HepG2 (cell line): ENCODE measurements at regions not wholly inside any gene's neighbourhood (a gene's known extent, or its start where the extent isn't known, plus 50 kb on each side); places are given as distances from the start of the nearest gene placed in this dataset.

Experiments used
- BHLHE40 ChIP-seq: IDR thresholded peaks from 2 replicates; pipeline ENCODE4 v1.6.1; 2011; ENCODE audit warnings: low read length, improper control_type of control experiment
- HDAC1 ChIP-seq: sonication (generic); formaldehyde crosslinking; IDR thresholded peaks from 2 replicates; pipeline ENCODE4 v1.5.1; 2020; ENCODE audit warnings: mild to moderate bottlenecking, missing genetic modification reagents
- LCORL ChIP-seq, 2 experiments: fragments of 450-650 bp in 1 of 2; sonication (generic) in 1 of 2; formaldehyde crosslinking in 1 of 2; IDR thresholded peaks; 2 replicates each; pipeline versions ENCODE4 v1.5.0 to v1.6.1; 2017 to 2020; ENCODE audit warnings: antibody characterized with exemption in 1 of 2, missing genetic modification reagents in 1 of 2
- MYC ChIP-seq: sonication (generic); formaldehyde crosslinking; IDR thresholded peaks from 2 replicates; pipeline ENCODE4 v1.9.0; 2021; ENCODE audit warnings: missing genetic modification reagents, borderline replicate concordance
- POLR2A ChIP-seq, 2 experiments: IDR thresholded peaks; 2 replicates each; pipeline ENCODE4 v1.6.1; 2011; ENCODE audit warnings: low read depth in 2 of 2, low read length in 2 of 2, mild to moderate bottlenecking in 1 of 2, moderate library complexity in 1 of 2; ENCODE audit not compliant: insufficient read depth in 1 of 2
- TF ChIP-seq, protein P1 (sequence below): sonication (generic); formaldehyde crosslinking; IDR thresholded peaks from 2 replicates; pipeline ENCODE4 v1.4.0; 2020; ENCODE audit warnings: missing genetic modification reagents, borderline replicate concordance
- TF ChIP-seq, protein P2 (sequence below): IDR thresholded peaks from 2 replicates; pipeline ENCODE4 v1.6.1; 2016; ENCODE audit warnings: low read depth, control low read depth
- TF ChIP-seq, protein P3 (sequence below): sonication (generic); formaldehyde crosslinking; IDR thresholded peaks from 2 replicates; pipeline ENCODE4 v1.4.0; 2020; ENCODE audit warnings: mild to moderate bottlenecking, missing genetic modification reagents
- TF ChIP-seq, protein P4 (sequence below): sonication (generic); formaldehyde crosslinking; IDR thresholded peaks from 2 replicates; pipeline ENCODE4 v1.5.0; 2020; ENCODE audit warnings: mild to moderate bottlenecking, missing genetic modification reagents, moderate library complexity

DNA sequence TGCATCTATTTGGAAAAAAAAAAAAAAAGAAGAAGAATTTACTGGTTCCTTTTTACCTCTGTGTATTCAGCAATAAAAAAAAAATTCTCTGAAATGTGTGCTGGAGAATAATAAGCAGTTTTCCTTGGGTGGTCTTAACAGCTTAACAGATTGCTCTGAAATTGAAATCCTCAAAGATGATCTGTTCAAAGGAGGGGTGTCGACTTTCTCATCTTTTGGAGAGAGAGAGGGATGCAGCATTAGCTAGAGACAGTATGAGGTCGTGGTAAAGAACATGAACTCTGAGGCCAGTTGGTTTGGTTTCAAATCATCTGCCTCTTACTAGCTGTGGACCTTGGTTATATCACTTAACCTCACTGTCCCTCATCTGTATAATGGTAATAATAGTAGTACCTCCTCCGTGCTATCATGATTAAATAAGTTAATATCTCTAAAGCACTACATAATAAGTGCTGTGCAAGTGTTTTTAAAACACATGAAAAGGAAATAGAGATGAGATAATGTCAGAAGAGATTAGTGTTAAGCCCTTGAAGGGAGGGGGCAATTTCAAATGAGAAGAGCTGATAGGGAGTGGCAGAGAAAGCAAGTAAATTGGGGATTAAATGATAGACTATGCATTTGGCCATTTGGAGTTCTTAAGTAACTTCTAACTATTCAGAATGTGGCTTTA lies 109.9 kb upstream of the LIMCH1 start:
- TF ChIP-seq MYC (CRISPR knock-in tag) (no peak), HDAC1 (CRISPR knock-in tag) (no peak), LCORL (IDR thresholded peaks at IDR 0.05) (no peak), LCORL (CRISPR knock-in tag; IDR thresholded peaks at IDR 0.05) (no peak), BHLHE40 (no peak), POLR2A (IDR thresholded peaks at IDR 0.05; ENCODE audit: insufficient read depth in 1 of 2, low read depth in 2 of 2, low read length in 2 of 2) (no peak)
- TF ChIP-seq, protein P1, sequence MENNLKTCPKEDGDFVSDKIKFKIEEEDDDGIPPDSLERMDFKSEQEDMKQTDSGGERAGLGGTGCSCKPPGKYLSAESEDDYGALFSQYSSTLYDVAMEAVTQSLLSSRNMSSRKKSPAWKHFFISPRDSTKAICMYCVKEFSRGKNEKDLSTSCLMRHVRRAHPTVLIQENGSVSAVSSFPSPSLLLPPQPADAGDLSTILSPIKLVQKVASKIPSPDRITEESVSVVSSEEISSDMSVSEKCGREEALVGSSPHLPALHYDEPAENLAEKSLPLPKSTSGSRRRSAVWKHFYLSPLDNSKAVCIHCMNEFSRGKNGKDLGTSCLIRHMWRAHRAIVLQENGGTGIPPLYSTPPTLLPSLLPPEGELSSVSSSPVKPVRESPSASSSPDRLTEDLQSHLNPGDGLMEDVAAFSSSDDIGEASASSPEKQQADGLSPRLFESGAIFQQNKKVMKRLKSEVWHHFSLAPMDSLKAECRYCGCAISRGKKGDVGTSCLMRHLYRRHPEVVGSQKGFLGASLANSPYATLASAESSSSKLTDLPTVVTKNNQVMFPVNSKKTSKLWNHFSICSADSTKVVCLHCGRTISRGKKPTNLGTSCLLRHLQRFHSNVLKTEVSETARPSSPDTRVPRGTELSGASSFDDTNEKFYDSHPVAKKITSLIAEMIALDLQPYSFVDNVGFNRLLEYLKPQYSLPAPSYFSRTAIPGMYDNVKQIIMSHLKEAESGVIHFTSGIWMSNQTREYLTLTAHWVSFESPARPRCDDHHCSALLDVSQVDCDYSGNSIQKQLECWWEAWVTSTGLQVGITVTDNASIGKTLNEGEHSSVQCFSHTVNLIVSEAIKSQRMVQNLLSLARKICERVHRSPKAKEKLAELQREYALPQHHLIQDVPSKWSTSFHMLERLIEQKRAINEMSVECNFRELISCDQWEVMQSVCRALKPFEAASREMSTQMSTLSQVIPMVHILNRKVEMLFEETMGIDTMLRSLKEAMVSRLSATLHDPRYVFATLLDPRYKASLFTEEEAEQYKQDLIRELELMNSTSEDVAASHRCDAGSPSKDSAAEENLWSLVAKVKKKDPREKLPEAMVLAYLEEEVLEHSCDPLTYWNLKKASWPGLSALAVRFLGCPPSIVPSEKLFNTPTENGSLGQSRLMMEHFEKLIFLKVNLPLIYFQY (CRISPR knock-in tag): no peak
- TF ChIP-seq, protein P2, sequence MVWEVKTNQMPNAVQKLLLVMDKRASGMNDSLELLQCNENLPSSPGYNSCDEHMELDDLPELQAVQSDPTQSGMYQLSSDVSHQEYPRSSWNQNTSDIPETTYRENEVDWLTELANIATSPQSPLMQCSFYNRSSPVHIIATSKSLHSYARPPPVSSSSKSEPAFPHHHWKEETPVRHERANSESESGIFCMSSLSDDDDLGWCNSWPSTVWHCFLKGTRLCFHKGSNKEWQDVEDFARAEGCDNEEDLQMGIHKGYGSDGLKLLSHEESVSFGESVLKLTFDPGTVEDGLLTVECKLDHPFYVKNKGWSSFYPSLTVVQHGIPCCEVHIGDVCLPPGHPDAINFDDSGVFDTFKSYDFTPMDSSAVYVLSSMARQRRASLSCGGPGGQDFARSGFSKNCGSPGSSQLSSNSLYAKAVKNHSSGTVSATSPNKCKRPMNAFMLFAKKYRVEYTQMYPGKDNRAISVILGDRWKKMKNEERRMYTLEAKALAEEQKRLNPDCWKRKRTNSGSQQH (CRISPR knock-in tag): no peak
- TF ChIP-seq, protein P3, sequence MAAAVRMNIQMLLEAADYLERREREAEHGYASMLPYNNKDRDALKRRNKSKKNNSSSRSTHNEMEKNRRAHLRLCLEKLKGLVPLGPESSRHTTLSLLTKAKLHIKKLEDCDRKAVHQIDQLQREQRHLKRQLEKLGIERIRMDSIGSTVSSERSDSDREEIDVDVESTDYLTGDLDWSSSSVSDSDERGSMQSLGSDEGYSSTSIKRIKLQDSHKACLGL (CRISPR knock-in tag): no peak
- TF ChIP-seq, protein P4, sequence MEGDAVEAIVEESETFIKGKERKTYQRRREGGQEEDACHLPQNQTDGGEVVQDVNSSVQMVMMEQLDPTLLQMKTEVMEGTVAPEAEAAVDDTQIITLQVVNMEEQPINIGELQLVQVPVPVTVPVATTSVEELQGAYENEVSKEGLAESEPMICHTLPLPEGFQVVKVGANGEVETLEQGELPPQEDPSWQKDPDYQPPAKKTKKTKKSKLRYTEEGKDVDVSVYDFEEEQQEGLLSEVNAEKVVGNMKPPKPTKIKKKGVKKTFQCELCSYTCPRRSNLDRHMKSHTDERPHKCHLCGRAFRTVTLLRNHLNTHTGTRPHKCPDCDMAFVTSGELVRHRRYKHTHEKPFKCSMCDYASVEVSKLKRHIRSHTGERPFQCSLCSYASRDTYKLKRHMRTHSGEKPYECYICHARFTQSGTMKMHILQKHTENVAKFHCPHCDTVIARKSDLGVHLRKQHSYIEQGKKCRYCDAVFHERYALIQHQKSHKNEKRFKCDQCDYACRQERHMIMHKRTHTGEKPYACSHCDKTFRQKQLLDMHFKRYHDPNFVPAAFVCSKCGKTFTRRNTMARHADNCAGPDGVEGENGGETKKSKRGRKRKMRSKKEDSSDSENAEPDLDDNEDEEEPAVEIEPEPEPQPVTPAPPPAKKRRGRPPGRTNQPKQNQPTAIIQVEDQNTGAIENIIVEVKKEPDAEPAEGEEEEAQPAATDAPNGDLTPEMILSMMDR (CRISPR knock-in tag): no peak
